ENCODE measurements at regions not wholly inside any gene's neighbourhood (a gene's known extent, or its start where the extent isn't known, plus 50 kb on each side); places are given as distances from the start of the nearest gene placed in this dataset.

DNA sequence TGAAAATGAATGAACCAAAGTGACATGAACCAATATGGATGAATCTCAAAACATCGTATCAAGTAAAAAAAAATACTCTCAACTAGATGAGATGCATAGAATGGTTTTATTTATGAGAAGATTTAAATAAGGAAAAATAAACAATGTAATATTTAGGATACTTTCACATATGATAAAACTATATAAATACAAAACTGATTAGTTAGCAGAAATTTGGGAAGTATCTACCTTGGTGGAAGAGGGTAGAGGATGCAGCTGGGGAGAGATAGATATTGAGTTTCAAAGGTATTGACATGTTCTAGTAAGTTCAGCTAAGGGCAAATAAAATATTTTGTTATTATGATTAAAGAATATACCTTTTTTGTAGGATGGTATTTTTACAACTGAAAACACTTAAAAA is 463.1 kb downstream of the SH2D4B start:
- Mint-ChIP-seq H3K4me3 (ENCODE audit: low read depth, unreplicated experiment) (no peak overlapping the region), H3K27ac (ENCODE audit: unreplicated experiment) (no peak overlapping the region), H3K9me3 (ENCODE audit: low read depth, unreplicated experiment) (no peaks in the 10 kb centered on the region), H3K27me3 (ENCODE audit: unreplicated experiment) (peaks cover 39% of the 10 kb centered on the region), H3K4me1 (ENCODE audit: low read depth, unreplicated experiment) (no peaks in the 10 kb centered on the region), H3K36me3 (ENCODE audit: insufficient read depth, unreplicated experiment) (no peaks in the 10 kb centered on the region)
- CTCF ChIA-PET = interaction anchor here (0.7 kb wide), 1 partner anchor 20 kb away, joined by 8 read pairs; no protein-coding TSS in a partner anchor
- DNase-seq = no peak
- no TSS peak for BruUV-seq (replicated peaks)
- intact Hi-C loops (cut with micrococcal nuclease; ENCODE audit: unreplicated experiment) = no loop called here
- TF ChIP-seq, protein P1, sequence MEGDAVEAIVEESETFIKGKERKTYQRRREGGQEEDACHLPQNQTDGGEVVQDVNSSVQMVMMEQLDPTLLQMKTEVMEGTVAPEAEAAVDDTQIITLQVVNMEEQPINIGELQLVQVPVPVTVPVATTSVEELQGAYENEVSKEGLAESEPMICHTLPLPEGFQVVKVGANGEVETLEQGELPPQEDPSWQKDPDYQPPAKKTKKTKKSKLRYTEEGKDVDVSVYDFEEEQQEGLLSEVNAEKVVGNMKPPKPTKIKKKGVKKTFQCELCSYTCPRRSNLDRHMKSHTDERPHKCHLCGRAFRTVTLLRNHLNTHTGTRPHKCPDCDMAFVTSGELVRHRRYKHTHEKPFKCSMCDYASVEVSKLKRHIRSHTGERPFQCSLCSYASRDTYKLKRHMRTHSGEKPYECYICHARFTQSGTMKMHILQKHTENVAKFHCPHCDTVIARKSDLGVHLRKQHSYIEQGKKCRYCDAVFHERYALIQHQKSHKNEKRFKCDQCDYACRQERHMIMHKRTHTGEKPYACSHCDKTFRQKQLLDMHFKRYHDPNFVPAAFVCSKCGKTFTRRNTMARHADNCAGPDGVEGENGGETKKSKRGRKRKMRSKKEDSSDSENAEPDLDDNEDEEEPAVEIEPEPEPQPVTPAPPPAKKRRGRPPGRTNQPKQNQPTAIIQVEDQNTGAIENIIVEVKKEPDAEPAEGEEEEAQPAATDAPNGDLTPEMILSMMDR (IDR thresholded peaks at IDR 0.05; ENCODE audit: unreplicated experiment) = no peak

DNA sequence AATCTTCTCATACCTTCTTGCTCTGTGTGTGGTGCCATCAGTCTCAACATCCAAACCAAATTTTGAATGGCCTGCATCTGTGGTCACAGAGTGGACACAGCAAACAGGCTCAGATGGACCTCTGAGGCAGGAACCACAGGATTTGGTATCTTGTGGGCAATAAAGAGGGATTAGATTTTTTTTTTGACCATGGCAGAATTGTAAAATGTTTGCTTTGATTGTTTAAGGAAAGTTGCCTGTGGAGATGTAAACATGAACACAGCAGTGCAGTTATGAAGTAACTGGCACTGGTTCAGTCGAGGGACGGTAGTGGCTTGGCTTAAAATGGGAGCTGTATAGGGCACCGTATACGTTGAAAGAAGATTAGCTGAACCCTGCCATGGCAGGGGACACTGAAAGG is 464.7 kb downstream of the SH2D4B start:
- BruUV-seq (replicated peaks) = no TSS peak
- no peaks in the 10 kb centered on the region for H3K9me3 Mint-ChIP-seq (ENCODE audit: low read depth, unreplicated experiment)
- CTCF ChIA-PET = no interaction called here
- no peak overlapping the region for H3K27ac Mint-ChIP-seq (ENCODE audit: unreplicated experiment)
- H3K36me3 Mint-ChIP-seq (ENCODE audit: insufficient read depth, unreplicated experiment) = no peaks in the 10 kb centered on the region
- intact Hi-C loops (cut with micrococcal nuclease; ENCODE audit: unreplicated experiment) = no loop called here
- H3K4me3 Mint-ChIP-seq (ENCODE audit: low read depth, unreplicated experiment) = no peak overlapping the region
- peaks cover 23% of the 10 kb centered on the region for H3K27me3 Mint-ChIP-seq (ENCODE audit: unreplicated experiment)
- TF ChIP-seq, protein P1 (IDR thresholded peaks at IDR 0.05; ENCODE audit: unreplicated experiment) = no peak
- DNase-seq = no peak
- H3K4me1 Mint-ChIP-seq (ENCODE audit: low read depth, unreplicated experiment) = no peaks in the 10 kb centered on the region

DNA sequence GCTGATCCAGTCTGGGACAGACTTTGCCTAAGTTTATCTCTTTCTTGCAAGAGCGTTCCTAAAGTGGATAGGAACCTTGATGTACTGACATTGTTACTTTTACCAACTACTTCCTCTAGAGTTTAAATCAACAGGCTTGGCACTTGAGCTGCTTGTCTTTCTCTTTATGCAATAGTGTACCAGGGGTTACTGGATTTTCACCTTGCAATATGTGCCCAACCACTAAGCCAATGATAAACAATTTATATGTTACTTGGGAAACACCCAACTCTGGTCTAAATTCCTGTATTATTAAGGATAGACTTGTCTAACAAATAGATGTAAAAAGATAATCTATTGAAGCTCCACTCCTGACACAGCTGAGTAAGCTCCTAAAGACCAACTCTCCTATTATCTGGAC is 470.2 kb downstream of the SH2D4B start:
- no peak overlapping the region for H3K27ac Mint-ChIP-seq (ENCODE audit: unreplicated experiment)
- no peak overlapping the region for H3K4me3 Mint-ChIP-seq (ENCODE audit: low read depth, unreplicated experiment)
- no peaks in the 10 kb centered on the region for H3K36me3 Mint-ChIP-seq (ENCODE audit: insufficient read depth, unreplicated experiment)
- no peaks in the 10 kb centered on the region for H3K4me1 Mint-ChIP-seq (ENCODE audit: low read depth, unreplicated experiment)
- no peak for DNase-seq
- CTCF ChIA-PET = no interaction called here
- TF ChIP-seq, protein P1 (IDR thresholded peaks at IDR 0.05; ENCODE audit: unreplicated experiment) = no peak
- no peaks in the 10 kb centered on the region for H3K27me3 Mint-ChIP-seq (ENCODE audit: unreplicated experiment)
- BruUV-seq (replicated peaks) = no TSS peak
- H3K9me3 Mint-ChIP-seq (ENCODE audit: low read depth, unreplicated experiment) = no peaks in the 10 kb centered on the region
- intact Hi-C loops (cut with micrococcal nuclease; ENCODE audit: unreplicated experiment) = no loop called here

DNA sequence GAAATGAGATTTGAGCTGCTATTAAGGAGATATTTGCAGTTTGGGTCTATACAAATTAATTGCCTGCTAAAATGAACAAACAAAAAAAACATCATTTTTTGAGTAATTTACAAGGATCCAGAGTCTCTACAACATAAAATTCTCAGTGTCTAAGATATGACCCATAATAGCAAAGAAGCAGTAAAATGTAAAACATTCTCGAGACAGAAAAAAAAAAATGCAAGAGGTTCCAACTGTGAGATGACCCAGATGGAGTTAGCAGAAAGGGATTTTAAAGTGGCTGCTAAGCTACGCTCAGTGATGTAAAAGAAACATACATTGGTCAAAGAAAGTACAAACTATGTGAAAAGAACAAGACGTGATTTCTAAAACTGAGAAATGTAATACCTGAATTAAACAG is 471.0 kb downstream of the SH2D4B start:
- DNase-seq = no peak
- no peak overlapping the region for H3K4me3 Mint-ChIP-seq (ENCODE audit: low read depth, unreplicated experiment)
- intact Hi-C loops (cut with micrococcal nuclease; ENCODE audit: unreplicated experiment) = no loop called here
- BruUV-seq (replicated peaks) = no TSS peak
- no peaks in the 10 kb centered on the region for H3K27me3 Mint-ChIP-seq (ENCODE audit: unreplicated experiment)
- no peaks in the 10 kb centered on the region for H3K9me3 Mint-ChIP-seq (ENCODE audit: low read depth, unreplicated experiment)
- no peak overlapping the region for H3K27ac Mint-ChIP-seq (ENCODE audit: unreplicated experiment)
- H3K36me3 Mint-ChIP-seq (ENCODE audit: insufficient read depth, unreplicated experiment) = no peaks in the 10 kb centered on the region
- CTCF ChIA-PET = no interaction called here
- TF ChIP-seq, protein P1 (IDR thresholded peaks at IDR 0.05; ENCODE audit: unreplicated experiment) = no peak
- H3K4me1 Mint-ChIP-seq (ENCODE audit: low read depth, unreplicated experiment) = no peaks in the 10 kb centered on the region

DNA sequence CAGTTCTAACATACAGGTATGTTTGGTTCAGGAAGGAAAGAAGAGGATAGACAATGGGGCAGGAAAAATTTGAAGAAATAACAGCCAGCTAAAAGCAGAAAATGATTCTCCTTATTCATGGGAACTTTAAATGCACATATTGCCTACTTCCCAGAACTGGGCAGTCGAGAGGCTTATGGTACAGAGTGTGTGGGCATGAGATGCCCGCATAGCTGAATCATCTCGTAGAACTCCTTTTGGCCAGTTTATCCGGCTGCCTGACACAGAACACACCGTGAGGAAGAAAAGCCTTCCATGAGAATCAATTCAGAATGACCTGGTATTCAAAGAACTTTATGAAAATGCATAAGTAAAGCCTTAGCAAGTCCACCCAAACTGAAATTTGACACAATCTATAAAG is 471.6 kb downstream of the SH2D4B start:
- no peaks in the 10 kb centered on the region for H3K9me3 Mint-ChIP-seq (ENCODE audit: low read depth, unreplicated experiment)
- H3K4me3 Mint-ChIP-seq (ENCODE audit: low read depth, unreplicated experiment) = no peak overlapping the region
- CTCF ChIA-PET = no interaction called here
- no TSS peak for BruUV-seq (replicated peaks)
- H3K4me1 Mint-ChIP-seq (ENCODE audit: low read depth, unreplicated experiment) = no peaks in the 10 kb centered on the region
- intact Hi-C loops (cut with micrococcal nuclease; ENCODE audit: unreplicated experiment) = no loop called here
- TF ChIP-seq, protein P1 (IDR thresholded peaks at IDR 0.05; ENCODE audit: unreplicated experiment) = no peak
- no peak for DNase-seq
- no peak overlapping the region for H3K27ac Mint-ChIP-seq (ENCODE audit: unreplicated experiment)
- no peaks in the 10 kb centered on the region for H3K27me3 Mint-ChIP-seq (ENCODE audit: unreplicated experiment)
- H3K36me3 Mint-ChIP-seq (ENCODE audit: insufficient read depth, unreplicated experiment) = no peaks in the 10 kb centered on the region
